NCI-H82 (cell line): ENCODE measurements at regions not wholly inside any gene's neighbourhood (a gene's known extent, or its start where the extent isn't known, plus 50 kb on each side); places are given as distances from the start of the nearest gene placed in this dataset.

ENCODE experiments used
- DNase-seq: peaks from one replicate; lab custom pipeline; 2025; lab: John Stamatoyannopoulos, UW

GRCh38 chr16:85473323-85473722 is 139.8 kb upstream of the GSE1 start:
- no peak for DNase-seq

GRCh38 chr16:85473909-85474620 is 139.1 kb upstream of the GSE1 start:
- no peak for DNase-seq

- DNase-seq, result no peak
Observed at GRCh38 chr16:85474621-85475217, 138.4 kb upstream of the GSE1 start.

- no peak for DNase-seq
Observed at GRCh38 chr16:85475233-85475632, 137.9 kb upstream of the GSE1 start.

- no peak for DNase-seq
Observed at GRCh38 chr16:85475691-85476300, 137.3 kb upstream of the GSE1 start.

GRCh38 chr16:85476389-85476788 is 136.7 kb upstream of the GSE1 start:
- no peak for DNase-seq

GRCh38 chr16:85477801-85478363 is 135.2 kb upstream of the GSE1 start:
- no peak for DNase-seq

GRCh38 chr16:85479972-85480726 is 133.0 kb upstream of the GSE1 start:
- DNase-seq, result peak; percentile 73

GRCh38 chr16:85480727-85481101 is 132.4 kb upstream of the GSE1 start:
- DNase-seq, result no peak

GRCh38 chr16:85481206-85481605 is 131.9 kb upstream of the GSE1 start:
- no peak for DNase-seq

GRCh38 chr16:85481738-85482137 is 131.4 kb upstream of the GSE1 start:
- DNase-seq, result no peak

- peak; percentile 69 for DNase-seq
Observed at GRCh38 chr16:85483424-85483823, 129.7 kb upstream of the GSE1 start.

GRCh38 chr16:85484347-85485300 is 128.5 kb upstream of the GSE1 start:
- peak; percentile 74 for DNase-seq

GRCh38 chr16:85485379-85485778 is 127.7 kb upstream of the GSE1 start:
- DNase-seq, result peak; percentile 96

- DNase-seq, result no peak
Observed at GRCh38 chr16:85486256-85486915, 126.7 kb upstream of the GSE1 start.

GRCh38 chr16:85488414-85488813 is 124.7 kb upstream of the GSE1 start:
- DNase-seq, result no peak

- DNase-seq, result no peak
Observed at GRCh38 chr16:85490407-85491057, 122.6 kb upstream of the GSE1 start.

- DNase-seq, result peak; percentile 60
Observed at GRCh38 chr16:85491058-85491771, 121.9 kb upstream of the GSE1 start.

GRCh38 chr16:85491798-85492294 is 121.3 kb upstream of the GSE1 start:
- no peak for DNase-seq
